PC-9 (cell line): ENCODE measurements at regions not wholly inside any gene's neighbourhood (a gene's known extent, or its start where the extent isn't known, plus 50 kb on each side); places are given as distances from the start of the nearest gene placed in this dataset.

ENCODE experiments used
- BruUV-seq: library from RNA; stranded (reverse); fragments of 400-500 nt; replicated peaks from 2 replicates; lab custom pipeline; 2021; lab: Mats Ljungman, UMichigan
- CTCF ChIA-PET: fragments of 300-600 bp; sonication (Branson Sonifier 250); formaldehyde crosslinking; loops from one replicate; lab custom pipeline; 2022; ENCODE audit warnings: antibody characterized with exemption; lab: Charles Lee
- POLR2A ChIA-PET: fragments of 300-600 bp; sonication (Branson Sonifier 250); formaldehyde crosslinking; loops from one replicate; lab custom pipeline; 2022; ENCODE audit warnings: antibody characterized with exemption; ENCODE audit not compliant: unreplicated experiment; lab: Charles Lee
- DNase-seq, 2 experiments: peaks; one replicate each; pipeline versions ENCODE4 v3.0.0 to v3.0.0-alpha.2; 2015 to 2022; ENCODE audit warnings: mixed read lengths in 1 of 2
- H2AFZ ChIP-seq: fragments of 200-600 bp; sonication (generic); 2 replicates; pipeline ENCODE4 v1.8.1; 2017; ENCODE audit warnings: antibody characterized with exemption
- H3F3A ChIP-seq: fragments of 200-600 bp; sonication (generic); 2 replicates; pipeline ENCODE4 v1.8.1; 2017; ENCODE audit warnings: antibody characterized with exemption, mild to moderate bottlenecking, low read depth; ENCODE audit not compliant: insufficient read depth
- H3K27ac ChIP-seq: fragments of 200-600 bp; sonication (generic); 2 replicates; pipeline ENCODE4 v1.6.1; 2016; ENCODE audit warnings: mixed run types
- H3K27me3 ChIP-seq: fragments of 200-600 bp; sonication (generic); 2 replicates; pipeline ENCODE4 v1.6.1; 2016; ENCODE audit warnings: low read depth, mixed run types; ENCODE audit not compliant: insufficient read depth
- H3K36me3 ChIP-seq: fragments of 200-600 bp; sonication (generic); 2 replicates; pipeline ENCODE4 v1.6.1; 2016; ENCODE audit warnings: low read depth, mixed run types
- H3K4me1 ChIP-seq: fragments of 200-600 bp; sonication (generic); replicated peaks from 2 replicates; pipeline ENCODE4 v1.6.1; 2016; ENCODE audit warnings: mixed run types; ENCODE audit not compliant: insufficient read depth
- H3K4me2 ChIP-seq: fragments of 200-600 bp; sonication (generic); 2 replicates; pipeline ENCODE4 v1.6.1; 2017; ENCODE audit warnings: mixed run types
- H3K4me3 ChIP-seq: fragments of 200-600 bp; sonication (generic); 2 replicates; pipeline ENCODE4 v1.6.1; 2016; ENCODE audit warnings: mixed run types
- H3K79me2 ChIP-seq: fragments of 200-600 bp; sonication (generic); 2 replicates; pipeline ENCODE4 v1.6.1; 2017; ENCODE audit warnings: low read depth, mixed run types
- H3K9me2 ChIP-seq: fragments of 200-600 bp; sonication (generic); 2 replicates; pipeline ENCODE4 v1.8.1; 2017; ENCODE audit warnings: mild to moderate bottlenecking; ENCODE audit not compliant: insufficient read depth
- H3K9me3 ChIP-seq: fragments of 200-600 bp; sonication (generic); 2 replicates; pipeline ENCODE4 v1.8.1; 2016; ENCODE audit warnings: low read depth; ENCODE audit not compliant: insufficient read depth
- H4K20me1 ChIP-seq: fragments of 200-600 bp; sonication (generic); 2 replicates; pipeline ENCODE4 v1.8.1; 2017; ENCODE audit not compliant: insufficient read depth
- EZH2 ChIP-seq: fragments of 200-600 bp; sonication (generic); IDR thresholded peaks from 2 replicates; pipeline ENCODE4 v1.8.0; 2017; ENCODE audit warnings: antibody characterized with exemption, low read depth
- intact Hi-C: fragments of 100-400 bp; cut with micrococcal nuclease; formaldehyde crosslinking; loops from one replicate; pipeline ENCODE4 v1.10.0; 2022; ENCODE audit not compliant: unreplicated experiment
- TF ChIP-seq, protein P1 (sequence below): fragments of 200-600 bp; sonication (generic); conservative IDR thresholded peaks from 2 replicates; pipeline ENCODE4 v1.6.1; 2017; ENCODE audit warnings: mixed run types, antibody characterized with exemption, mild to moderate bottlenecking, moderate library complexity

GRCh38 chr2:206875701-206876100 lies 63.6 kb upstream of the CPO start:
- CTCF ChIA-PET, result no interaction called here
- Histone ChIP-seq H3K4me3 (no peak overlapping the region), H3K36me3 (no peaks in the 10 kb centered on the region), H4K20me1 (no peaks in the 10 kb centered on the region), H3K27me3 (no peaks in the 10 kb centered on the region), H3K4me2 (no peak overlapping the region), H3F3A (peaks cover 5% of the 10 kb centered on the region; the same call in 1 of the 2 replicates), H3K4me1 (peaks cover 23% of the 10 kb centered on the region), H3K9me3 (no peaks in the 10 kb centered on the region), H2AFZ (no peak overlapping the region), H3K9me2 (no peaks in the 10 kb centered on the region), H3K79me2 (no peaks in the 10 kb centered on the region), H3K27ac (no peak overlapping the region)
- DNase-seq, result peak in 1 of 2 experiments; percentile 36
- BruUV-seq, result no TSS peak
- intact Hi-C loops, result no loop called here
- POLR2A ChIA-PET, result no interaction called here
- TF ChIP-seq, protein P1, sequence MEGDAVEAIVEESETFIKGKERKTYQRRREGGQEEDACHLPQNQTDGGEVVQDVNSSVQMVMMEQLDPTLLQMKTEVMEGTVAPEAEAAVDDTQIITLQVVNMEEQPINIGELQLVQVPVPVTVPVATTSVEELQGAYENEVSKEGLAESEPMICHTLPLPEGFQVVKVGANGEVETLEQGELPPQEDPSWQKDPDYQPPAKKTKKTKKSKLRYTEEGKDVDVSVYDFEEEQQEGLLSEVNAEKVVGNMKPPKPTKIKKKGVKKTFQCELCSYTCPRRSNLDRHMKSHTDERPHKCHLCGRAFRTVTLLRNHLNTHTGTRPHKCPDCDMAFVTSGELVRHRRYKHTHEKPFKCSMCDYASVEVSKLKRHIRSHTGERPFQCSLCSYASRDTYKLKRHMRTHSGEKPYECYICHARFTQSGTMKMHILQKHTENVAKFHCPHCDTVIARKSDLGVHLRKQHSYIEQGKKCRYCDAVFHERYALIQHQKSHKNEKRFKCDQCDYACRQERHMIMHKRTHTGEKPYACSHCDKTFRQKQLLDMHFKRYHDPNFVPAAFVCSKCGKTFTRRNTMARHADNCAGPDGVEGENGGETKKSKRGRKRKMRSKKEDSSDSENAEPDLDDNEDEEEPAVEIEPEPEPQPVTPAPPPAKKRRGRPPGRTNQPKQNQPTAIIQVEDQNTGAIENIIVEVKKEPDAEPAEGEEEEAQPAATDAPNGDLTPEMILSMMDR, result no peak
- no peak for TF ChIP-seq EZH2

DNA sequence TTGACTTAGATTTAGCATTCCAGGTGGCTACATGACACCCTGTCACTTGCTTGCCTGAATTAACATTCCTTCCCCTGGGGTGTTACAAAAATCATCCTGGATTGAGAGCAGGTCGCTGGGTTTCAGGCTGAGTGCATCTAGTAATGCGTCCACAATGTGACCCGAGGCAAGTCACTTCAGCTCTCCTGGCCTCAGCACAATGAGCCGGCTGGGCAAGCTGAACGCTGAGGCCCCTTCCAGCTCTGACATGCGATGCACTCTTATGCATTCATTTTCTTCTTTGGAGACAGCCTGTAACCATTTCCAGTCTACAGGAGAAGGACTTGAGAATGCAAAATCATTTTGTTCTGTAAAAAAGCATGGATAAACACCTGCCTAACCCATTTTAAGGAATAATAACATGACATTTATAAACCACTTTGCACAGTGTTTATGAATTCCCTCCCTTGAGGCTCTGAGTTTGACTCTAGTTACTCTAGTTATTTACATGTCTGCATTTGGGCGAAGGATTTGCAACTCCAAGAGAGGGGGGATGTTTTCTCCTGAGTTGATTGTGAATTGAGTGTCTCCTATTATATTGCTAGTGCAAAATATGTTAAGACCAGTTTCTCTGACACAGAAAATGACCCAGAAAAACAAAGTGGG lies 63.0 kb upstream of the CPO start:
- TF ChIP-seq EZH2, result no peak
- TF ChIP-seq, protein P1, result no peak
- H3F3A ChIP-seq, result no peaks in the 10 kb centered on the region; the same call in 1 of the 2 replicates
- no peak overlapping the region for H3K4me3 ChIP-seq
- H3K4me2 ChIP-seq, result no peak overlapping the region
- H4K20me1 ChIP-seq, result no peaks in the 10 kb centered on the region
- CTCF ChIA-PET, result no interaction called here
- H3K27ac ChIP-seq, result no peak overlapping the region
- H3K79me2 ChIP-seq, result no peaks in the 10 kb centered on the region
- BruUV-seq, result no TSS peak
- no peaks in the 10 kb centered on the region for H3K36me3 ChIP-seq
- no peaks in the 10 kb centered on the region for H3K9me2 ChIP-seq
- H3K9me3 ChIP-seq, result no peaks in the 10 kb centered on the region
- DNase-seq, result peak in 1 of 2 experiments; percentile 52
- H2AFZ ChIP-seq, result no peak overlapping the region
- H3K4me1 ChIP-seq, result peaks cover 16% of the 10 kb centered on the region
- intact Hi-C loops, result no loop called here
- POLR2A ChIA-PET, result no interaction called here
- H3K27me3 ChIP-seq, result no peaks in the 10 kb centered on the region

DNA sequence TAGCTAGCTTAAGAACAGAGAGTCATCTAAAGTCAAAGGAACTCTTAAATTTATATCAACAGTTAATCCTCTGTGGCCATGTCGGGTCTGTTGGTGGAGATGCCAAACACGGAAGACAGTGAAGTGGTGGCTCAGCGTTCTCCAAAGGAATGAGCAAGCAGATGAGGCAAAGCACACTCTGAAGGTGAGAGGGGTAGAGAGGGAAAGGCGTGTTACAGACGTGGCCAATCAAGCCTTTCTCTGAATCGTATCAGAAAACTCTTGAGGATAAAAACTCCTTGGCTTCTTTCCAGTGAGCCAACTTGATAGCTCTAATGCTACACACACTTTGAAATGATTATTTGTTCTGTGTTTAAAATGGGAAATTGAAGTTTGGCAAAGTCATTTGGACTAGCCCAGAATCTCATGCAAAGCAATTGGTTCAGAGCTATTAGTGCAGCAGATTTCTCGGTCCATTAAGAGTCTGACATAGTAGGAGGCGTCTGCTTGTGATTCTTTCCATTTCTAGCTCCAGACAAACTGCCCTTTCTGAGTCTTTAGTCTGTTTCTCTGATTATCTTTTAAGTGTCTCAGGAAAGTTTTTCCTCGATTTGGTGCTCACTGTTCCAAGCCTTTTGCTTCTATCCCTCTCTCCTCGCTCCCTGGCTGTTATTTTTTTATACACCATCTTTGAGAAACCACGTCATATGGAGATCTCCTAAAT lies 57.5 kb upstream of the CPO start:
- no peak overlapping the region for H2AFZ ChIP-seq
- POLR2A ChIA-PET, result no interaction called here
- CTCF ChIA-PET, result no interaction called here
- H3F3A ChIP-seq, result no peaks in the 10 kb centered on the region; the same call in 1 of the 2 replicates
- H3K4me2 ChIP-seq, result no peak overlapping the region
- TF ChIP-seq, protein P1, result no peak
- no peak for TF ChIP-seq EZH2
- BruUV-seq, result no TSS peak
- no peaks in the 10 kb centered on the region for H3K9me2 ChIP-seq
- no peak overlapping the region for H3K27ac ChIP-seq
- H3K4me1 ChIP-seq, result peaks cover 7% of the 10 kb centered on the region
- H3K27me3 ChIP-seq, result no peaks in the 10 kb centered on the region
- no peaks in the 10 kb centered on the region for H3K79me2 ChIP-seq
- H4K20me1 ChIP-seq, result no peaks in the 10 kb centered on the region
- no peaks in the 10 kb centered on the region for H3K36me3 ChIP-seq
- H3K4me3 ChIP-seq, result no peak overlapping the region
- intact Hi-C loops, result no loop called here
- DNase-seq, result no peak
- H3K9me3 ChIP-seq, result no peaks in the 10 kb centered on the region
